SK-N-MC (cell line): ENCODE measurements at regions not wholly inside any gene's neighbourhood (a gene's known extent, or its start where the extent isn't known, plus 50 kb on each side); places are given as distances from the start of the nearest gene placed in this dataset.

ENCODE experiments used
- DNase-seq: peaks from one replicate; pipeline ENCODE4 v3.0.0-alpha.2; 2011; ENCODE audit warnings: low read depth, low spot score
- H3K27ac ChIP-seq: fragments of 200-600 bp; sonication (generic); 2 replicates; pipeline ENCODE4 v1.5.1; 2016; ENCODE audit warnings: mixed run types
- H3K36me3 ChIP-seq: fragments of 200-600 bp; sonication (generic); 2 replicates; pipeline ENCODE4 v1.6.1; 2017; ENCODE audit warnings: antibody characterized with exemption, low read length, mixed read lengths; ENCODE audit not compliant: insufficient read depth
- H3K4me3 ChIP-seq: fragments of 200-600 bp; sonication (generic); 2 replicates; pipeline ENCODE4 v1.5.1; 2016
- H3K9ac ChIP-seq: fragments of 200-600 bp; sonication (generic); 2 replicates; pipeline ENCODE4 v1.8.0; 2017; ENCODE audit warnings: mixed run types, mixed read lengths; ENCODE audit not compliant: insufficient read length
- H3K9me3 ChIP-seq: fragments of 200-600 bp; sonication (generic); 2 replicates; pipeline ENCODE4 v1.6.1; 2017; ENCODE audit warnings: low read depth, mild to moderate bottlenecking, antibody characterized with exemption, low read length, moderate library complexity, mixed read lengths
- EZH2 ChIP-seq: fragments of 200-600 bp; sonication (generic); IDR thresholded peaks from one replicate; pipeline ENCODE4 v1.6.1; 2017; ENCODE audit warnings: antibody characterized with exemption
- FOXP2 ChIP-seq: optimal IDR thresholded peaks from 2 replicates; pipeline ENCODE3; 2011; ENCODE audit warnings: mild to moderate bottlenecking, moderate library complexity; ENCODE audit not compliant: insufficient read depth; ENCODE audit errors: extremely low read length, control extremely low read depth
- POLR2AphosphoS5 ChIP-seq: IDR thresholded peaks from 2 replicates; pipeline ENCODE4 v1.6.1; 2012; ENCODE audit warnings: mild to moderate bottlenecking, low read depth, low read length, borderline replicate concordance

DNA sequence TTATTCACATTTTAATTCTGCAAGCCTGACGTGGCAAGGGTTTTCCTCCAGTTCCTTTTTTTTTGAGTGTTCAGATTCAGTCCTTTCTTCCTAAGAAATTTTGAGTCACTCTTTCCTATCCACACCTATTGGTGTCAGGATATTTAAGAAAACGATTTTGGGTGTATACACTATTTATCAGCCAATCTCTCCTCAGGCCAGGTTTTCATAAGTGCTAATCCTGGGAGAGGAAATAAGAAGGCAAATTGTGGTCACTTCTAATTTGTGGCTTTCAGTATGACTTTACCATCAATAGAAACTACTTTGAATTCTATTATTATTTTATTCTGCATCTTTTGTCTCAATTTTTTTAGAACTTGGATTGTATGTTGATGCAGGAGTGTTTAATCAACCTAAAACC is 174.4 kb downstream of the DSEL start:
- no peak for TF ChIP-seq FOXP2
- TF ChIP-seq EZH2: no peak
- no peak for TF ChIP-seq POLR2AphosphoS5
- Histone ChIP-seq H3K9me3 (no peaks in the 10 kb centered on the region), H3K27ac (no peak overlapping the region), H3K36me3 (no peaks in the 10 kb centered on the region), H3K9ac (no peak overlapping the region), H3K4me3 (no peak overlapping the region)
- DNase-seq: no peak

DNA sequence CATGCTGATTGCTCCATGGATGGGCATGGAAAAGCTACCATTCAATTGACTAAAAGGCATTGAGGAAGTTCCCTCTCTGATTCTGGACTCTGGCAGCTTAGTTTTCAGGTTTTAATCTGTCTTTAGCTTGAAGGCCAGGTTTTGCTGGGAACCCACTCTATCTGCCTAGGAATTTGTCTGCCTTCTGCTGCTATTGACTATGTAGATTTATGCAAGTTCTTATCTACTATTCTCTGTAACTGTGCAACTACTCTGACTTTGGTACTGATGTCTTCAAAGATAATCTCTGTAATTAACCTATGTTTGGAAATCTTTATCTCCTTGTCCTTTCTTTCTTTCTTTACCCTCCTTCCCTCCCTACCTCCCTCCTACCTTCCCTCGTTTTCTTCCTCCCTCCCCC is 178.8 kb downstream of the DSEL start:
- DNase-seq: no peak
- no peaks in the 10 kb centered on the region for H3K9me3 ChIP-seq

DNA sequence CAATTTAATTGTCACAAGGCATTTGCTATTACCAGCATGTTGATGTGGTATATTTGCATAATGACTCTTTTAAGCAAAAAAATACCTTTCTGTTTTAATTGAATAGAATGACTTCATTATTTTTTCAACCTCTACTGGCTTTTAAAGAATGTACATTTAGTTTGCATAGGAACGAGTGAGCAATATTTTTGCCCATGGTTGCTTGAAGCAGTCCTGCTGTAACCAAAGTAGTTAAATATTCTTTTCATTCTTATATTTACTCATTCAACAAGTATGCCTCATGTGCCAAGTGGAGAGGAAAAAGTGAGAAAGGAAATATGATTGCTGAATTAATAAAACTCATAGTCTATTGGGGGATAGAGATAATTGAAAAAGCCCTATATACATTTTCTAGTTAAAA is 184.7 kb downstream of the DSEL start:
- H3K27ac ChIP-seq: no peak overlapping the region
- DNase-seq: no peak
- no peak overlapping the region for H3K4me3 ChIP-seq
- TF ChIP-seq POLR2AphosphoS5 (no peak), FOXP2 (no peak), EZH2 (no peak)
- H3K36me3 ChIP-seq: no peaks in the 10 kb centered on the region
- H3K9ac ChIP-seq: no peak overlapping the region
- no peaks in the 10 kb centered on the region for H3K9me3 ChIP-seq

More for the DNA sequence above, 178.8 kb downstream of the DSEL start:
- TF ChIP-seq EZH2 (no peak), FOXP2 (no peak), POLR2AphosphoS5 (no peak)
- no peaks in the 10 kb centered on the region for H3K36me3 ChIP-seq
- no peak overlapping the region for H3K27ac ChIP-seq
- no peak overlapping the region for H3K4me3 ChIP-seq
- H3K9ac ChIP-seq: no peak overlapping the region

DNA sequence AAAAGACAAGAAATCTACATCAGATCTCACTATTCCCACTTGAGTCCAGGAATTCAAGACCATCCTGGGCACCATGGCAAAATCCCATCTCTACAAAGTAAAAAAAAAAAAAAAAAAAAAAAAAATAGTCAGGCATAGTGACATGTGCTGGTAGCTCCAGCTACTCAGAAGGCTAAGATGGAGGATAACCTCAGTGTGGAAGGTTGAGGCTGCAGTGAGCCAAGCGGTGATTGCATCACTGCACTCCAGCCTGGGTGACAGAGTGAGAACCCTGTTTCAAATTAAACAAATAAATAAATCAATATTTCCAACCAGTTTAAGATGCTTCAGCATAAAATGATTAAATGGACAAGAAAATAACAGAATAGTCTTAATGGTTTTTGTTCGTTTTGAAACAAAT is 197.4 kb downstream of the DSEL start:
- TF ChIP-seq FOXP2: no peak
- no peak for TF ChIP-seq EZH2
- TF ChIP-seq POLR2AphosphoS5: no peak
- no peak for DNase-seq
- no peak overlapping the region for H3K4me3 ChIP-seq

DNA sequence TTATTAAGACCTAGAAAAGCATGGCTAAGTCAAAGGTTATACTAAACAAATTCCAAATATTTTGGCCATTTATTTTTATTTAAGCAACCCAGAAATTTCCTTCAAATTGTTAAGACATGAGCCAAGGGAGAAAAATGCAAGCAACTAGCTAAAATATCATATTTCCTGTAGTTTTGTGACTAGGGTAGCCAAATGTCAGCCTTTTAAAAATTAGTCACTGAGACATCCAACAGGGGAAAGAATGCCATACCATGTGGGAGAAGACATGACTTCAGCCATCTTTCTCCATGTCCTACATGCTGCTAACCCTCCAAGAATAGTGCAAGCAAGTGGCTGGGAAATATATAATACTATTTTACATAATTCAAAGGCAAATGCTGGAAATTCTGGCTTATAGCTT is 197.9 kb downstream of the DSEL start:
- no peak for DNase-seq
- Histone ChIP-seq H3K4me3 (no peak overlapping the region), H3K27ac (no peak overlapping the region), H3K9ac (no peak overlapping the region), H3K9me3 (no peaks in the 10 kb centered on the region), H3K36me3 (no peaks in the 10 kb centered on the region)
- TF ChIP-seq FOXP2: no peak
- no peak for TF ChIP-seq POLR2AphosphoS5
- no peak for TF ChIP-seq EZH2

More for the DNA sequence above, 197.4 kb downstream of the DSEL start:
- no peaks in the 10 kb centered on the region for H3K36me3 ChIP-seq
- no peak overlapping the region for H3K27ac ChIP-seq
- H3K9me3 ChIP-seq: no peaks in the 10 kb centered on the region
- no peak overlapping the region for H3K9ac ChIP-seq

DNA sequence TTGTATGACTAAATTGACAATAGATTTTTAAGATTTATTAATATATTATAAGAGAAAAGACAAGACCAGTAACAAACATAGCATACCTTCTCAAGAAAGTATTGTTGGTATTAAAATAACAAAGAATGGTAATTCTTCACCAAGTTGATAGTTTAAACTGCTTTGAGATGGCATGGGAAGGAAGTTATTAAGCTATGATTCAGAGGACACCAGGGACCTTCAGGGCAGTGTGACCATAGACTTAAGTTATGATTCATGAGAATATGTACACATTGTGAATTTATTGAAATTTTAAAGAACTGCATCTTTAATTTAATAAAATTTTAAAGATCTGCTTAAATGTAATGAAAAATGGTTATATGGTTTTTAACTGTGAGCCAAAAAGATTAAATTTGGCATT is 205.7 kb downstream of the DSEL start:
- Histone ChIP-seq H3K9me3 (no peaks in the 10 kb centered on the region), H3K4me3 (no peak overlapping the region), H3K36me3 (no peaks in the 10 kb centered on the region), H3K9ac (no peak overlapping the region), H3K27ac (0 out of 2 replicates have a peak overlapping the region, but pooled peaks have one; percentile 12)
- TF ChIP-seq POLR2AphosphoS5 (no peak), FOXP2 (no peak), EZH2 (no peak)
- DNase-seq: no peak

DNA sequence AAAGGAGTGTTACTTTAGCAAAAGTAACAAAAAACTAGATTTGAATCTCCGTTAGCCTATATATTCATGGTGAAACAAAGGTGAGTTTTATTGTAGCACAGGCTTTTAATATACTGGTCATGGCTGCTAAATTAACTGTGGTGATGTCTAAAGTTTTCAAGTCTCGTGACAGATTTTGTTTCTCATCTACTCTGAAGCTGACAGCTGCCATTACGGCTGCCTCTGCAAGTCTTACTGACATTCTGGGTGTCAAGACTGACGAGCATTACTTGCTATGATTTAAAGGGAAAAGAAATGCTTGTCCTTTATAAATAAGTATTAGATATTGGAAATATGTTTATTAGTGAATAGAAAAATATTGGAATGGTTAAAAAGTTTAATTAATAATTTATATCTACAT is 207.7 kb downstream of the DSEL start:
- H3K36me3 ChIP-seq: no peaks in the 10 kb centered on the region
- no peak overlapping the region for H3K4me3 ChIP-seq
- H3K9ac ChIP-seq: no peak overlapping the region
- no peak overlapping the region for H3K27ac ChIP-seq
- no peaks in the 10 kb centered on the region for H3K9me3 ChIP-seq
- TF ChIP-seq EZH2 (no peak), FOXP2 (no peak), POLR2AphosphoS5 (no peak)
- DNase-seq: no peak

DNA sequence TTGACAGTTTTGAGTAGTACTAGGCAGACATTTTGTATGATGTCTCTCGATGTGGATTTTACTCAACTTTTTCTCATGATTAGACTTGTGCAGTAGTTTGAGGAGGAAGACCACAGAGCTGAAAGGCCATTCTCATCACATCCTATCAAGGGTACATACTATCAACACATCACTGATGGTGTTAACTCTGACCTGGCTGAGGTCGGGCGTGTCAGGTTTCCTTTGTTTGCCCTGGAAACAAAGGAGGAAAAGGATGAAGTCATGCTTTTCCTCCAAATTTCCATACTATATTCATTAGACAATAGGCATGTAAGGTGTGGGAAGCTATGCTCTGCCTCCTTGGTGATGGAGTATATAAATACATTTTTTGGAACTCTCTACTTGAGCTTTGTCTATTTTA is 211.1 kb downstream of the DSEL start:
- no peak overlapping the region for H3K27ac ChIP-seq
- TF ChIP-seq EZH2 (no peak), POLR2AphosphoS5 (no peak), FOXP2 (no peak)

DNA sequence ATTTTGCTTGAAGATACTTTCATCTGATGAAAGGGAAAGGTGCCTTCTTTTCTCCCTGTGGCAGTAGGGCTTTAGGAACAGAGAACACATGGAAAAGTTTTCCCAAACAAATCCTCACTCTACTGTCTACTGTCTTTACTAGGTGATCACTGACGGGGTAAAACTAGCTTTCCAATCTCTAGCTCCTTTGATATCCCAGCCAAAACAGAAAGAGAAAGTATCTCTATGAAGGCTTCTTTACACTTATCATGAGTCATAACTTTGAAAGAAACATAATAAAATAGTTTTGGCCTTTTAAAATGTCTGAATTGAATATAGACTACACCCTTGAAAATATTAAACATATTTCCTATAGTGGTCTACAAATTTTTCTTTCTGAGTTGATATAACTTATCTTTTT is 214.5 kb downstream of the DSEL start:
- no peak for DNase-seq
- Histone ChIP-seq H3K9ac (no peak overlapping the region), H3K36me3 (no peaks in the 10 kb centered on the region), H3K4me3 (no peak overlapping the region), H3K27ac (no peak overlapping the region), H3K9me3 (no peaks in the 10 kb centered on the region)
- TF ChIP-seq FOXP2 (no peak), POLR2AphosphoS5 (no peak), EZH2 (no peak)

More for the DNA sequence above, 211.1 kb downstream of the DSEL start:
- Histone ChIP-seq H3K36me3 (no peaks in the 10 kb centered on the region), H3K9ac (no peak overlapping the region), H3K4me3 (no peak overlapping the region), H3K9me3 (no peaks in the 10 kb centered on the region)
- DNase-seq: no peak
